DMS114 treated with DMSO at 0.1 percent for 48 hours (cell line): ENCODE measurements at regions not wholly inside any gene's neighbourhood (a gene's known extent, or its start where the extent isn't known, plus 50 kb on each side); places are given as distances from the start of the nearest gene placed in this dataset.
A peak's percentile ranks its signal among the peaks of the same experiment; 100 is the strongest.

Source experiments
- DNase-seq: peaks from one replicate; lab custom pipeline; 2025; ENCODE audit not compliant: unreplicated experiment; lab: John Stamatoyannopoulos, UW

- DNase-seq: no peak
Measured at GRCh38 chr7:140242057-140243031, 65.6 kb upstream of the KDM7A start.

GRCh38 chr7:140239653-140239935, 62.8 kb upstream of the KDM7A start:
- DNase-seq: no peak

GRCh38 chr7:140238778-140239652, 62.2 kb upstream of the KDM7A start:
- DNase-seq: no peak

GRCh38 chr7:140237390-140237789, 60.6 kb upstream of the KDM7A start:
- no peak for DNase-seq

- DNase-seq: no peak
Measured at GRCh38 chr7:140236626-140237025, 59.8 kb upstream of the KDM7A start.

GRCh38 chr7:140235114-140235513, 58.3 kb upstream of the KDM7A start:
- no peak for DNase-seq

- no peak for DNase-seq
Measured at GRCh38 chr7:140232957-140233917, 56.5 kb upstream of the KDM7A start.

GRCh38 chr7:140231771-140232491, 55.1 kb upstream of the KDM7A start:
- no peak for DNase-seq

- DNase-seq: peak; percentile 45
Measured at GRCh38 chr7:140230861-140231770, 54.3 kb upstream of the KDM7A start.

- no peak for DNase-seq
Measured at GRCh38 chr7:140230516-140230860, 53.7 kb upstream of the KDM7A start.

GRCh38 chr7:140229591-140230515, 53.1 kb upstream of the KDM7A start:
- no peak for DNase-seq

- DNase-seq: no peak
Measured at GRCh38 chr7:140229101-140229525, 52.3 kb upstream of the KDM7A start.
